ENCODE measurements at regions not wholly inside any gene's neighbourhood (a gene's known extent, or its start where the extent isn't known, plus 50 kb on each side); places are given as distances from the start of the nearest gene placed in this dataset.

- POLR2A ChIA-PET = no interaction called here
Observed at GRCh38 chr5:133853646-133854365, 114.6 kb downstream of the C5orf15 start.

GRCh38 chr5:133851521-133851920 lies 116.9 kb downstream of the C5orf15 start:
- no peaks in the 10 kb centered on the region for H3K36me3 Mint-ChIP-seq
- peaks cover 0 to 3% of the 10 kb centered on the region in 2 experiments for H3K4me1 ChIP-seq (ENCODE audit: control insufficient read depth in 1 of 2, extremely low read depth in 1 of 2, insufficient read depth in 2 of 2, low read length in 2 of 2)
- no peaks in the 10 kb centered on the region for H3K9me3 ChIP-seq
- ChIA-PET POLR2A (no interaction called here), CTCF (no interaction called here)
- peaks cover 0 to 9% (median 9%) of the 10 kb centered on the region in 3 donors for H3K4me1 Mint-ChIP-seq
- no peak overlapping the region for H3K4me3 Mint-ChIP-seq
- H3K27me3 Mint-ChIP-seq = peaks cover 14 to 23% of the 10 kb centered on the region in 2 donors
- peaks cover 0 to 25% of the 10 kb centered on the region in 2 experiments for H3K27me3 ChIP-seq (replicated peaks in 1 of 2; ENCODE audit: control insufficient read depth in 2 of 2, extremely low read depth in 1 of 2, insufficient read depth in 2 of 2, low read length in 1 of 2)
- ATAC-seq (replicated peaks in 1 of 4) (no peak), DNase-seq (no peak)
- no peak overlapping the region for H3K27ac ChIP-seq (ENCODE audit: low read length)
- H3K36me3 ChIP-seq (ENCODE audit: control insufficient read depth in 2 of 2, extremely low read depth in 1 of 2, insufficient read depth in 1 of 2, low read length in 1 of 2) = no peaks in the 10 kb centered on the region
- no peak overlapping the region for H3K27ac Mint-ChIP-seq
- no CpG with 5 or more reads among the region's 2 CpGs for WGBS (ENCODE audit: insufficient coverage)
- H3K9me3 Mint-ChIP-seq = no peaks in the 10 kb centered on the region
- no peak overlapping the region for H3K4me3 ChIP-seq (ENCODE audit: control insufficient read depth in 1 of 2, extremely low read depth in 1 of 2, low read length in 1 of 2)

More at GRCh38 chr5:133853646-133854365, 114.6 kb downstream of the C5orf15 start:
- H3K4me3 Mint-ChIP-seq = no peak overlapping the region
- ATAC-seq (replicated peaks in 1 of 4) (no peak), DNase-seq (no peak)
- Histone ChIP-seq H3K4me3 (ENCODE audit: control insufficient read depth in 1 of 2, extremely low read depth in 1 of 2, low read length in 1 of 2) (no peak overlapping the region), H3K4me1 (ENCODE audit: control insufficient read depth in 1 of 2, extremely low read depth in 1 of 2, insufficient read depth in 2 of 2, low read length in 2 of 2) (no peaks in the 10 kb centered on the region), H3K9me3 (no peaks in the 10 kb centered on the region), H3K27ac (ENCODE audit: low read length) (no peak overlapping the region), H3K27me3 (replicated peaks in 1 of 2; ENCODE audit: control insufficient read depth in 2 of 2, extremely low read depth in 1 of 2, insufficient read depth in 2 of 2, low read length in 1 of 2) (peaks cover 0 to 13% of the 10 kb centered on the region in 2 experiments), H3K36me3 (ENCODE audit: control insufficient read depth in 2 of 2, extremely low read depth in 1 of 2, insufficient read depth in 1 of 2, low read length in 1 of 2) (no peaks in the 10 kb centered on the region)
- no peaks in the 10 kb centered on the region for H3K36me3 Mint-ChIP-seq
- H3K27ac Mint-ChIP-seq = no peak overlapping the region
- H3K27me3 Mint-ChIP-seq = peaks cover 11 to 12% of the 10 kb centered on the region in 2 donors
- H3K9me3 Mint-ChIP-seq = no peaks in the 10 kb centered on the region
- CTCF ChIA-PET = no interaction called here
- peaks cover 0 to 1% (median 0%) of the 10 kb centered on the region in 3 donors for H3K4me1 Mint-ChIP-seq
- 59% methylated on average over 3 of the region's 6 CpGs for WGBS (ENCODE audit: insufficient coverage)

DNA sequence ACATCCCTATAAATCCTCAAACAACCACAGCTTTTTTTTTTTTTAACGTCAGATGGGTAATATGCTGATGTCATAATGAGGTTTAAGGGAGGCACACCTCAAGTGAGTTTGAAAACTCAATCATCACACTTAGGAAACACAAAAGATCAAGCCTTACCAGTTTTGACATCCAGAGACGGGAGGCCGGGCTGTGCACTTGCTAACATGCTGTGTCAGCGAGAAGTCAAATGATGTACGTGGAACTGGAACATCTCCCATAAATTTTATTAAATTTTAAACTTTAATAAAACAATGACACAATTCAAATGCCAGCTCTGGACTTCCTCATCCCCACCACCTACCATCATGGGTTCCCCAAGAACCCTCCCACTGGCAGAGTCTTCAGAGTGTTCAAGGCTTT lies 117.6 kb downstream of the C5orf15 start:
- 93% methylated on average over 3 of the region's 5 CpGs for WGBS (ENCODE audit: insufficient coverage)
- peaks cover 18 to 23% of the 10 kb centered on the region in 2 donors for H3K27me3 Mint-ChIP-seq

DNA sequence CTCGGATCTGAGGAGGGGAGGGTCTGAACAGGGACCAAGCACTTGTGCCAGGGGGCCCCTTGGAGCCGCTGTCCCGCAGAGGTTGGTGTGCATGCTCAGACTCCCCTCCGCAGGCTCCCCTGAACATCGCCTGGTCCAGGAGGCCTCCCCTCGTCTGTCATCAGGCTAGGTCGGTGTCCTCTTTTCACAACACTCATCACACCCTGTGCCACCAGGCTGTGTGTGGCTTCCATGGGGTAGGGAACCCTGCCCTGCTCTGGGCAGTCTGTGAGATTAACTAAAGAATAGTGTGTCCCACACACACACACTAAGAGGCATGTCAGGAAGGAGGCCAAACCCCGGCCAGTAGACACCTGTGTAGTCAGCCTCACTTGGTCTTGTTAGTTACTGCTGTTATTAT lies 119.3 kb downstream of the C5orf15 start:
- no peak overlapping the region for H3K27ac ChIP-seq (ENCODE audit: low read length)
- peaks cover 0 to 9% (median 9%) of the 10 kb centered on the region in 3 donors for H3K4me1 Mint-ChIP-seq
- no CpG with 5 or more reads among the region's 8 CpGs for WGBS (ENCODE audit: insufficient coverage)
- H3K4me3 Mint-ChIP-seq = no peak overlapping the region
- no peaks in the 10 kb centered on the region for H3K36me3 ChIP-seq (ENCODE audit: control insufficient read depth in 2 of 2, extremely low read depth in 1 of 2, insufficient read depth in 1 of 2, low read length in 1 of 2)
- ChIA-PET CTCF (no interaction called here), POLR2A (interaction anchor here in 1 of 2 donors (0.9 kb wide), 1 partner anchor 21 kb away, joined by 3 read pairs; no protein-coding TSS in a partner anchor)
- peaks cover 0 to 3% of the 10 kb centered on the region in 2 experiments for H3K4me1 ChIP-seq (ENCODE audit: control insufficient read depth in 1 of 2, extremely low read depth in 1 of 2, insufficient read depth in 2 of 2, low read length in 2 of 2)
- ATAC-seq (replicated peaks in 1 of 4) = no peak
- no peak overlapping the region for H3K27ac Mint-ChIP-seq
- DNase-seq = no peak
- peaks cover 13 to 18% of the 10 kb centered on the region in 2 donors for H3K27me3 Mint-ChIP-seq
- no peaks in the 10 kb centered on the region for H3K36me3 Mint-ChIP-seq
- H3K9me3 ChIP-seq = no peaks in the 10 kb centered on the region
- no peak overlapping the region for H3K4me3 ChIP-seq (ENCODE audit: control insufficient read depth in 1 of 2, extremely low read depth in 1 of 2, low read length in 1 of 2)
- H3K9me3 Mint-ChIP-seq = no peaks in the 10 kb centered on the region
- H3K27me3 ChIP-seq (replicated peaks in 1 of 2; ENCODE audit: control insufficient read depth in 2 of 2, extremely low read depth in 1 of 2, insufficient read depth in 2 of 2, low read length in 1 of 2) = peaks cover 0 to 28% of the 10 kb centered on the region in 2 experiments

More for the DNA sequence above, 117.6 kb downstream of the C5orf15 start:
- Mint-ChIP-seq H3K4me3 (no peak overlapping the region), H3K9me3 (no peaks in the 10 kb centered on the region), H3K27ac (no peak overlapping the region), H3K4me1 (peaks cover 0 to 9% (median 9%) of the 10 kb centered on the region in 3 donors), H3K36me3 (no peaks in the 10 kb centered on the region)
- H3K9me3 ChIP-seq = no peaks in the 10 kb centered on the region
- peaks cover 0 to 3% of the 10 kb centered on the region in 2 experiments for H3K4me1 ChIP-seq (ENCODE audit: control insufficient read depth in 1 of 2, extremely low read depth in 1 of 2, insufficient read depth in 2 of 2, low read length in 2 of 2)
- ATAC-seq (replicated peaks in 1 of 4) (no peak), DNase-seq (no peak)
- ChIA-PET CTCF (no interaction called here), POLR2A (no interaction called here)
- no peak overlapping the region for H3K27ac ChIP-seq (ENCODE audit: low read length)
- H3K27me3 ChIP-seq (replicated peaks in 1 of 2; ENCODE audit: control insufficient read depth in 2 of 2, extremely low read depth in 1 of 2, insufficient read depth in 2 of 2, low read length in 1 of 2) = peaks cover 0 to 24% of the 10 kb centered on the region in 2 experiments
- no peak overlapping the region for H3K4me3 ChIP-seq (ENCODE audit: control insufficient read depth in 1 of 2, extremely low read depth in 1 of 2, low read length in 1 of 2)
- H3K36me3 ChIP-seq (ENCODE audit: control insufficient read depth in 2 of 2, extremely low read depth in 1 of 2, insufficient read depth in 1 of 2, low read length in 1 of 2) = no peaks in the 10 kb centered on the region

- CTCF ChIA-PET = no interaction called here
- ATAC-seq (replicated peaks in 1 of 4) (peak in 1 of 4 experiments; percentile 48), DNase-seq (no peak)
- H3K4me1 Mint-ChIP-seq = peaks cover 0 to 9% (median 9%) of the 10 kb centered on the region in 3 donors
- Histone ChIP-seq H3K36me3 (ENCODE audit: control insufficient read depth in 2 of 2, extremely low read depth in 1 of 2, insufficient read depth in 1 of 2, low read length in 1 of 2) (no peaks in the 10 kb centered on the region), H3K27ac (ENCODE audit: low read length) (no peak overlapping the region), H3K27me3 (replicated peaks in 1 of 2; ENCODE audit: control insufficient read depth in 2 of 2, extremely low read depth in 1 of 2, insufficient read depth in 2 of 2, low read length in 1 of 2) (peaks cover 0 to 28% of the 10 kb centered on the region in 2 experiments), H3K4me3 (ENCODE audit: control insufficient read depth in 1 of 2, extremely low read depth in 1 of 2, low read length in 1 of 2) (no peak overlapping the region), H3K4me1 (ENCODE audit: control insufficient read depth in 1 of 2, extremely low read depth in 1 of 2, insufficient read depth in 2 of 2, low read length in 2 of 2) (peaks cover 0 to 3% of the 10 kb centered on the region in 2 experiments), H3K9me3 (no peaks in the 10 kb centered on the region)
- POLR2A ChIA-PET = interaction anchor here in 1 of 2 donors (0.9 kb wide), 1 partner anchor 21 kb away, joined by 3 read pairs; no protein-coding TSS in a partner anchor
- H3K27ac Mint-ChIP-seq = no peak overlapping the region
- H3K4me3 Mint-ChIP-seq = no peak overlapping the region
- 69% methylated on average over 3 of the region's 7 CpGs for WGBS (ENCODE audit: insufficient coverage)
- no peaks in the 10 kb centered on the region for H3K9me3 Mint-ChIP-seq
- H3K27me3 Mint-ChIP-seq = peaks cover 13 to 14% of the 10 kb centered on the region in 2 donors
- no peaks in the 10 kb centered on the region for H3K36me3 Mint-ChIP-seq
Observed at GRCh38 chr5:133848341-133848811, 120.0 kb downstream of the C5orf15 start.

DNA sequence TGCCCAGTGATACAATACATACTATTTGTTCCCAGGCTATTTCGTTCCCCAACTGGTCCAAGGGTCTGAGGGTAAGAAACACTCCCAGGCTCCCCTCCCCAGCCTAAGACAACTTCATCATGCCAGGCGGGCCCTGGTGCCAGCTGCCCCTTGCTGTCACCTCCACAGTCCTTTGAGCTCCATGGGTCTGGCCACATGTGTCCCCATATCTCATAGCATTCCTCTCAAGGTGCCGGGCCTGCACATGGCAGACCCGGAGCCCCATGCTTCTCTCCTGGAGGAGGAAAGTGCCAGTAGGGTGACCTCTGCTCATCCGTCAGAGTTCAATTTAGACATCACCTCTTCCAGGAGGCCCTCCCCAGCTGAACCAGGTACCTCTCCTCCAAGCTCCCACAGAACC lies 120.5 kb downstream of the C5orf15 start:
- no peak for ATAC-seq (replicated peaks in 1 of 4)
- 71% methylated on average over 2 of the region's 5 CpGs for WGBS (ENCODE audit: insufficient coverage)
- no peak overlapping the region for H3K27ac Mint-ChIP-seq

More for the DNA sequence above, 120.5 kb downstream of the C5orf15 start:
- CTCF ChIA-PET = no interaction called here
- H3K27ac ChIP-seq (ENCODE audit: low read length) = no peak overlapping the region
- no peaks in the 10 kb centered on the region for H3K36me3 ChIP-seq (ENCODE audit: control insufficient read depth in 2 of 2, extremely low read depth in 1 of 2, insufficient read depth in 1 of 2, low read length in 1 of 2)
- Mint-ChIP-seq H3K36me3 (no peaks in the 10 kb centered on the region), H3K4me3 (no peak overlapping the region), H3K9me3 (no peaks in the 10 kb centered on the region), H3K27me3 (peaks cover 13 to 14% of the 10 kb centered on the region in 2 donors), H3K4me1 (peaks cover 0 to 9% (median 9%) of the 10 kb centered on the region in 3 donors)
- peaks cover 0 to 31% of the 10 kb centered on the region in 2 experiments for H3K27me3 ChIP-seq (replicated peaks in 1 of 2; ENCODE audit: control insufficient read depth in 2 of 2, extremely low read depth in 1 of 2, insufficient read depth in 2 of 2, low read length in 1 of 2)
- H3K4me1 ChIP-seq (ENCODE audit: control insufficient read depth in 1 of 2, extremely low read depth in 1 of 2, insufficient read depth in 2 of 2, low read length in 2 of 2) = peaks cover 0 to 3% of the 10 kb centered on the region in 2 experiments
- no peak overlapping the region for H3K4me3 ChIP-seq (ENCODE audit: control insufficient read depth in 1 of 2, extremely low read depth in 1 of 2, low read length in 1 of 2)
- POLR2A ChIA-PET = no interaction called here
- no peak for DNase-seq
- no peaks in the 10 kb centered on the region for H3K9me3 ChIP-seq

Data from T-cell (primary cell).